ENCODE measurements at regions not wholly inside any gene's neighbourhood (a gene's known extent, or its start where the extent isn't known, plus 50 kb on each side); places are given as distances from the start of the nearest gene placed in this dataset.
A peak's percentile ranks its signal among the peaks of the same experiment; 100 is the strongest.
"Not testable (repeated sequence)": the region's sequence is repeated elsewhere in the genome, so short reads cannot be mapped to it uniquely, and the experiment has no call there.

GRCh38 chr7:29619111-29619510 is 55.5 kb downstream of the PRR15 start:
- no peak for DNase-seq (ENCODE audit: low spot score)

- no peak for DNase-seq (ENCODE audit: low spot score)
Observed at GRCh38 chr7:29619848-29620555, 56.4 kb downstream of the PRR15 start.

DNA sequence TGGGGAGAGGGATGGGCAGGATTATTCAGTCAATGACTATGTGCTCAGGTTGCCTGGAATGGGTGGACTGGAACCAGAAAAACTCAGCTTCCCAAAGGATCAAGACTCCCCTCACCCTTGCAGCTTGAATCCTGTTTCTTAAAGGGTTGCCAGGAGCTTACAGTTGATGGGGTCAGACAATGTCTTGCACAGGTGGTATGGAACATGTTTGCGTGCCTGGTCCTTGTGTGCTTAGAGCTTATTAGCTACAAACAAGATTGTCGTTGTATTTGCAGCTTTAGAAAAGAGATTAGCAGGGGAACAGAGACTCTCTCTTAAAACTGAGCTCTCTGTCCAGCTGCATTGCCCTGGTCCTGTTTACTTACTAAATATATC is 56.9 kb downstream of the PRR15 start:
- DNase-seq (ENCODE audit: low spot score), result no peak

- no peak for DNase-seq (ENCODE audit: low spot score)
Observed at GRCh38 chr7:29622335-29623265, 59.0 kb downstream of the PRR15 start.

DNA sequence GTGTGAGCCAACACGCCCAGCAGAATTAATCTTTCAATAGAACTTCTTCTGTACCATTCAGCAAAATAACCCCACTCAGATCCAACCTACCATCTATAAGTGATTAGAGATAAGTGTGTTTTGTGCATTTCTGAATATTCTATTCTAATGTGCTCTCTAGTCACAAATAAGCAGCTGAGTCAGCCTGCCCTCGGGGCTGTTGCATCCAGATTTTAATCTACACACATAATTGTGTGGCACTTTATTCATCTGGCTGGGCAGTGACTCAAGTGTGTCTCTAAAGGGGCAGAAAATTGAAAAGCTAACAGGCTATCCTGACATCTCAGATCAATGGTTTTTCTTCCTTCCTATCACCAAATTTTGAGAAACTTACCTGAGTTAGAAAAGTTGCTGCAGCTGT is 60.3 kb downstream of the PRR15 start:
- DNase-seq (ENCODE audit: low spot score), result no peak

- DNase-seq (ENCODE audit: low spot score), result no peak
Observed at GRCh38 chr7:29626730-29627129, 63.1 kb downstream of the PRR15 start.

- no peak for DNase-seq (ENCODE audit: low spot score)
Observed at GRCh38 chr7:29627631-29628030, 64.0 kb downstream of the PRR15 start.

- no peak for DNase-seq (ENCODE audit: low spot score)
Observed at GRCh38 chr7:29629507-29629906, 65.9 kb downstream of the PRR15 start.

- DNase-seq (ENCODE audit: low spot score), result peak; percentile 33
Observed at GRCh38 chr7:29635067-29636008, 71.7 kb downstream of the PRR15 start.

DNA sequence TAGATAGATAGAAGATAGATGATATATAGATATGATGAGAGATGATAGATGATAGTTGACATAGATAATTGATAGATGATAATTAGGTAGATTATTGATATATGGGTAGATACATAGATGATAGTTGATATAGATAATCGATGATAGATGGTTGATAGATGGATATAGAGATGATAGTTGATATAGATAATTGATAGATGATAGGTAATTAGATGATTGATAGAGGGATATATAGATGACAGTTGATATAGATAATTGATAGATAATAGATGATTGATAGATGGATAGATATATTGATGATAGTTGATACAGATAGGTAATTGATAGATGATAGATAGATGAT is 72.3 kb downstream of the PRR15 start:
- DNase-seq (ENCODE audit: low spot score), result no peak

DNA sequence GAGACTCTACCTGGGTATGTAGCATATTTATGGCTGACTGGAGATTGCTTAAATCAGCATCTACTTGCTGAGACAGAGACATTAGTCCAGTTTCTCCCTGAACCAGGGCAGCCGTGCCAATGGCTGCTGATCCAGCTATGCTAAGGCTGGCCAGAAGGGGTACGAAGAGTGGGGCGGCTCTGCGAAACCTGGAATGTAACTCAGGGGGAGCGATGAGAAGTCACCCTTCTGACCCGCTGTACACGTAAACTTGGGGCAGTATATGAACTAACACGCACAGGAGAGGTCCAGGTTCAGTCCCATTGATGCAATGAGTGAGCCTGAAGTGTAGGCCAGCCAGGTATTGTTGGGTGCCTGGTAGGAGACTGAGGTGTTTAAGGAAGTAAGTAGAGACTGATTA is 73.7 kb downstream of the PRR15 start:
- no peak for DNase-seq (ENCODE audit: low spot score)

DNA sequence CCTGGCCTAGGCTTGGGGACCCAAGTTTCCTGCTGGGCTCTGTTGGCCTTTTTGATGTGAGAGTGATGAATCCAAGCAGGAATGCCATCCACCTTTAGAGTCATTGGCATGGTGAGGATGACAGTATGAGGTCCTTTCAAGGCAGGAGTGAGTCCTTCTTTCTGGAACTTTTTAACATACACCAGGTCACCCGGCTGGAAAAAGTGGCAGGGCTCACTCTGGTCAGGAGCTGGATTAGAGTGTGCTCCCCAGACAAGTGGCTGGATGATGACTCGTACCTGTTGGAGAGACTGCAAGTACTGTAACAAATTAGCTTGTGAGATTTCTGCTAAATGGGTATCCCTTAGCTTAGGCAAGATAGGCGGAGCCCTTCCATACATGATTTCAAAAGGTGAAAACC is 75.2 kb downstream of the PRR15 start:
- DNase-seq (ENCODE audit: low spot score), result not testable (repeated sequence)

DNA sequence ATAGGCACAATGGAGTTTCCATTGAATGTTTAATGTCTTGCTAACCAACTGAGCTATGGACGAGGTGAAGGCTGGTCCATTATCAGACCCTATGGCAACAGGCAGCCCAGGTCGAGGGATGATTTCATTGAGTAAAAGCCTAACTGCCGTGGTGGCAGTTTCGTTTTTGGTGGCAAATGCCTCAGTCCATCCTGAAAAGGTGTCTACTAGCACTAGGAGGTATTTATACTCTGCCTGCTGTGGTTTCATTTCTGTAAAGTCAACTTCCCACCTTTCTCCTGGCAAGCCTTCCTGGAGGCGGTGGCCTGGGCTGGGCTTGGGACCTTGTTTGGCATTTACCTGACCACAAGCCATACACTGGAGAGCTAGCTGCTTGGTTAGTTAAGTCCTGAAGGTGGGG is 75.8 kb downstream of the PRR15 start:
- DNase-seq (ENCODE audit: low spot score), result no peak

DNA sequence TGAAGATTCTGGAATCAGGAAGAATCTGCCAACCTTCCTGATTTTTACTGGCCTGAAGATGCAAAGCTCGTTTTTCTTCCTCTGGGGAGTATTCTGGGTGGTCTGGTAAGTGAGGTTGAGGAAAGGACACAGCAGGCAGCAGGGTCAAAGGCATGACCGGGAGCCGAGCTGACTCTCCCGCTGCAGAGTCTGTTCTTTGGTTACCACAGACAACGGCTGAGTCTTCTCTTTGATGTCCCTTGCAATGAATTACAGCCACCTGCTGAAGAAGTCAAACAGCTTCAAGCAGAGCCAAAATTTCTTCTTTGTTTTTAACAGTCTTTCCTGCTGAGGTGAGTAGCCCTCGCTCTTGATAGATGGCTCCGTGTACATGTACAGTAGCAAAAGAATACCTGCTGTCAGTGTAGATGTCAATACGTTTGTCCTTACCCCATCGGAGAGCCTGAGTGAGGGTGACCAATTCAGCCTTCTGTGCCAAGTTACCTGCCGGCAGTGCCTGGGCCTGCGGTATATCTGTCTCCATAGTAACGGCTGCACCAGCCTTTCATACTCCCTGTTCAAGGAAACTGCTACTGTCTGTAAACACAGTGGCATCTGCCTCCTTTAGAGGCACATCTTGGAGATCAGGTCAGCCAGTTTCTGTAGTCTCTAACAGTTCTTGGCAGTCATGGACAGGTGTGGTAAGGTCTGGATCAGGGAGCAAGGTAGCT is 76.4 kb downstream of the PRR15 start:
- no peak for DNase-seq (ENCODE audit: low spot score)

- DNase-seq (ENCODE audit: low spot score), result no peak
Observed at GRCh38 chr7:29641651-29642050, 78.0 kb downstream of the PRR15 start.

DNA sequence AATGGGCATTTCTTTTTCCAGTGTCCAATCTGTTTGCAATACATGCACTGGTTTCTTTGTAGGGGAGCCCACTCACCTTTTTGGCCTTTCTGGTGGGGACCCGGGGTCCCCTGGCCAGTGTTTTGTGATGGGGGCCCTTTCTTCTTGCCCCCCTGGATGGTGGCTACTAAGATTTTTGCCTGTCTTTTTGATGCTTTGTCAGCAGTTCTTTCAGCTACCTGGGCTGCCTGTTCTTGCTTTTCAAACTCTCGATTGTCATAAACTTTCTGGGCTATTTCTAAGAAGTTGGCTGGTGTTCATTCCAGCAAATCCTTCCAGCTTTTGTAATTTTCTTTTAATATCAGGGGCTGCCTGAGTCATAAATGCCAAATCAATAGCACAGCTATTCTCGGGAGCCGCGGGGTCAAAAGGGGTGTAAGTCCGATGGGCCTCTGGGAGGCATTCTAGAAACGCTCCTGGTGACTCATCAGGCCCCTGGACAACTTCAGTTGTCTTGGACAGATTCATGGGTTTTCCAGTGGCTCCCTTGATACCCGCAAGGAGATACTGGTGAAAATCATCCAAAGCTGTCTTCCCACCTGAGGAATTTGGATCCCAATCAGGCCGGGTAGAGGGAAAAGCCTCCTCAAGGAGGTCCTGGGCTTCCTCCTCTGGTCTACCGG is 79.0 kb downstream of the PRR15 start:
- no peak for DNase-seq (ENCODE audit: low spot score)

- DNase-seq (ENCODE audit: low spot score), result not testable (repeated sequence)
Observed at GRCh38 chr7:29646116-29646515, 82.5 kb downstream of the PRR15 start.

DNA sequence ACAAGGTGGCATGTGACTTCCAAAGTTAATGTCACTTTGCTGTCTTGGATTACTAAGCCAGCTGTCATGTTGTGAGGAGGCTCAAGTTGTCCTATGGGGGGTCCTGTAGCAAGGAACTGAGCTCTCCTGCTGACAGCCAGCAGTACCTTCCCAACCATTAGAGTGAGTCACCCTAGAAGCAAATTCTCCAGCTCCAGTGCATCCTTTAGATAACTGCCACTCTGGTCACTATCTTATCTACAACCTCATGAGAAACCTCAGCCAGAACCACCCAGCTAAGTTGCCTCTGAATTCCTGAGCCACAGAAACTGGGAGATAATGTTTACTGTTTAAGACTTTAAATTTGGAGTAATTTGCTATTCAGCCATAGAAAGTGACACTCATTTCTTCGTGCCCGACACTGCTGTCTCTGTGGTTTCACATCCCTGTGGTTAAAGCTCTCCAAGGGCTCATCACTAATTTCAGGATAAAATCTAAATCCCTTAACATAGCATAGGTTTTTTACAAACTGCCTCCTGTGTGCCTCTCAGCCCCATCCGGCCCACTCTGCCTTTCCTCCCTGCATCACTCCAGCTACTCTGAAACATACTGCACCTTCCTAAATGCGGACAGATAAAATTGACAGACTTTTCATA is 83.5 kb downstream of the PRR15 start:
- DNase-seq (ENCODE audit: low spot score), result no peak

GRCh38 chr7:29647691-29648210 is 84.1 kb downstream of the PRR15 start:
- peak; percentile 34 for DNase-seq (ENCODE audit: low spot score)

GRCh38 chr7:29649028-29649716 is 85.5 kb downstream of the PRR15 start:
- no peak for DNase-seq (ENCODE audit: low spot score)
